Kidney (tissue), 13 donors: ENCODE measurements at regions not wholly inside any gene's neighbourhood (a gene's known extent, or its start where the extent isn't known, plus 50 kb on each side); places are given as distances from the start of the nearest gene placed in this dataset.

Source experiments
- DNase-seq, 5 donors: peaks; one replicate each; pipeline ENCODE4 v3.0.0-alpha.2; 2013 to 2020
- FAIRE-seq: peaks from 2 replicates; lab custom pipeline; 2012; peaks lifted over from hg19 to GRCh38; lab: Jason Lieb, UNC
- H3K27ac ChIP-seq, 2 donors: one replicate each; pipeline ENCODE4 v1.7.0; 2013; ENCODE audit warnings: low read depth in 2 of 2, low read length in 2 of 2, inconsistent platforms in 1 of 2
- H3K27me3 ChIP-seq: one replicate; pipeline ENCODE4 v1.7.1; 2013; ENCODE audit warnings: low read length, inconsistent platforms; ENCODE audit not compliant: control insufficient read depth, insufficient read depth
- H3K36me3 ChIP-seq, 3 donors: one replicate each; pipeline versions ENCODE4 v1.7.0 to v1.7.1; 2013; ENCODE audit warnings: low read length in 3 of 3, control low read depth in 1 of 3, inconsistent platforms in 1 of 3; ENCODE audit not compliant: insufficient read depth in 3 of 3, control insufficient read depth in 2 of 3
- H3K4me1 ChIP-seq, 3 donors: one replicate each; pipeline versions ENCODE4 v1.7.0 to v1.7.1; 2013; ENCODE audit warnings: low read length in 3 of 3, inconsistent platforms in 1 of 3, low read depth in 1 of 3; ENCODE audit not compliant: control insufficient read depth in 2 of 3, insufficient read depth in 2 of 3
- H3K4me3 ChIP-seq, 3 donors: one replicate each; pipeline versions ENCODE4 v1.7.0 to v1.8.1; 2013; ENCODE audit warnings: low read length in 3 of 3, control low read depth in 1 of 3, inconsistent platforms in 1 of 3
- H3K9ac ChIP-seq, 3 donors: one replicate each; pipeline versions ENCODE4 v1.7.0 to v1.7.1; 2013; ENCODE audit warnings: low read length in 3 of 3, control low read depth in 1 of 3, inconsistent platforms in 1 of 3
- H3K9me3 ChIP-seq, 3 donors: one replicate each; pipeline versions ENCODE4 v1.7.0 to v1.7.1; 2013; ENCODE audit warnings: low read length in 3 of 3, control low read depth in 1 of 3, inconsistent platforms in 1 of 3; ENCODE audit not compliant: control insufficient read depth in 2 of 3, insufficient read depth in 1 of 3
- intact Hi-C: fragments of 100-400 bp; cut with DNase I; formaldehyde crosslinking; loops from one replicate; pipeline ENCODE4 v1.11.1; 2022
- TF ChIP-seq, protein P1 (sequence below): IDR thresholded peaks from 3 replicates; pipeline ENCODE4 v1.5.1; 2012; ENCODE audit warnings: mild to moderate bottlenecking, moderate library complexity, borderline replicate concordance; ENCODE audit not compliant: insufficient read depth; ENCODE audit errors: extremely low read depth
- donor health status: control.
- donor health status: control.
- donor health status: control.
- donor health status: control.
- donor health status: control.
- donor health status: DM: yes; HTN: yes; CAD: no.
- donor health status: Normal renal cell carcinoma (clear cell type).

DNA sequence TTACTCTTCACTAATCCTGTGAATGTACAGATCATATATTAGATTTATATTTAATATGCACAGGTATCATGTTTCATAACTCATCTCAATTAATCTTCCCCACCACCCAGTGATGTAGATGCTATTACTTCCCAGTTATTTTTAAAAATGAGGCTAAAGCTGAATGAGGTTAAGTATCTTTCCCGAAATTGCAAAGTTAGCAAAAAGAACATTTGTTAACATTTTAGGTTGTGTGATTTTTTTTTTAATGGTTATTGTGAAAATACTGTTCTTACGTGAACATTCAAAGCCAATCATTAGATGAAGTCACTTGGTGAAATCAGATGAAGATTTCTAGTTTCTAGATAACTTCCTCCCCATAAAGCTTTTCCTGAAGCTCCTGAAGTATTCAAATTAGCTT lies 186.9 kb upstream of the PLEKHA5 start:
- H3K9me3 ChIP-seq: no peaks in the 10 kb centered on the region
- TF ChIP-seq, protein P1, sequence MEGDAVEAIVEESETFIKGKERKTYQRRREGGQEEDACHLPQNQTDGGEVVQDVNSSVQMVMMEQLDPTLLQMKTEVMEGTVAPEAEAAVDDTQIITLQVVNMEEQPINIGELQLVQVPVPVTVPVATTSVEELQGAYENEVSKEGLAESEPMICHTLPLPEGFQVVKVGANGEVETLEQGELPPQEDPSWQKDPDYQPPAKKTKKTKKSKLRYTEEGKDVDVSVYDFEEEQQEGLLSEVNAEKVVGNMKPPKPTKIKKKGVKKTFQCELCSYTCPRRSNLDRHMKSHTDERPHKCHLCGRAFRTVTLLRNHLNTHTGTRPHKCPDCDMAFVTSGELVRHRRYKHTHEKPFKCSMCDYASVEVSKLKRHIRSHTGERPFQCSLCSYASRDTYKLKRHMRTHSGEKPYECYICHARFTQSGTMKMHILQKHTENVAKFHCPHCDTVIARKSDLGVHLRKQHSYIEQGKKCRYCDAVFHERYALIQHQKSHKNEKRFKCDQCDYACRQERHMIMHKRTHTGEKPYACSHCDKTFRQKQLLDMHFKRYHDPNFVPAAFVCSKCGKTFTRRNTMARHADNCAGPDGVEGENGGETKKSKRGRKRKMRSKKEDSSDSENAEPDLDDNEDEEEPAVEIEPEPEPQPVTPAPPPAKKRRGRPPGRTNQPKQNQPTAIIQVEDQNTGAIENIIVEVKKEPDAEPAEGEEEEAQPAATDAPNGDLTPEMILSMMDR: no peak
- H3K9ac ChIP-seq: no peak overlapping the region
- no peak for FAIRE-seq
- no peaks in the 10 kb centered on the region for H3K27me3 ChIP-seq
- H3K27ac ChIP-seq: no peak overlapping the region
- intact Hi-C loops: no loop called here
- H3K4me3 ChIP-seq: no peak overlapping the region
- no peaks in the 10 kb centered on the region for H3K36me3 ChIP-seq
- no peak for DNase-seq
- H3K4me1 ChIP-seq: no peaks in the 10 kb centered on the region

DNA sequence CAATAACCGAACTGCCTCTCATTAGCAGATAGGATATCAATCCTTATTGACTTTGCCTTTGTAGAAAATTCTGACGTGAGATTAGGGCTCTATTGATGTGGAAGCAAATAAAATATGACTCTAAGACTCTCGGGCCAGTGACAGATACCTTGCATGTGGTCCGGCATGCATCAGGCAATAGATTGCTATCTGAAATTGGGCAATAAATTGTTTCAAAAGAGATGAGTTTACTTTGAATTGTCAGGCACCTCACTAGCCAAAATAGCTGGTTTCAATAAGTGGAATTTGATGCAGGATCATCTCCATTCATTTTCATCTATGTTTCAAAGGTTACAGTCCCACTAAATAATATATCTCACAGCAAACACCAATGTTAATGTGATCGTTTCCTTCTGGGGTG lies 186.3 kb upstream of the PLEKHA5 start:
- intact Hi-C loops: no loop called here
- Histone ChIP-seq H3K36me3 (no peaks in the 10 kb centered on the region), H3K4me3 (no peak overlapping the region), H3K4me1 (no peaks in the 10 kb centered on the region), H3K9me3 (no peaks in the 10 kb centered on the region), H3K27me3 (no peaks in the 10 kb centered on the region), H3K27ac (no peak overlapping the region), H3K9ac (no peak overlapping the region)
- DNase-seq (no peak), FAIRE-seq (no peak)
- TF ChIP-seq, protein P1: no peak

DNA sequence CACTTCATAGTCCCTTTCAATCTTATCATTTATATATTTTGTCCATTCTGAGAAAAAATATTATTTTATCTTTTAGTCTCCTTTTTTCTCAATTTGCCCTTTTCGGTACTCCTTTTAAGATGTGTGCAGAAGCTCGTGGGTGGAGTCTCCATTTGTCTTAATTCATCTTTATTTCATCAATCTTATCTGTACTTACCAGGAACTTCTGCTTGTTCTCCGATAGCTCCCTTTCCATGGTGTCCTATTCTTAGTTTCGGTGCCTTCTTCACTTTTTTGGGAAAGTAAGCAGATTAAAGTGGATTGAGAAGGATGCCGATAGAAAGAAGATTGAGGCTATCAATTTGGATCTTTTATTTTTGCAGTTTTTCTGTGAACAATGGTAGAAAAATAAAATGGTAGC lies 183.4 kb upstream of the PLEKHA5 start:
- no peak for DNase-seq
- no peak overlapping the region for H3K9ac ChIP-seq
- no peaks in the 10 kb centered on the region for H3K4me1 ChIP-seq
- no peak overlapping the region for H3K27ac ChIP-seq
- intact Hi-C loops: no loop called here
- FAIRE-seq: no peak
- no peaks in the 10 kb centered on the region for H3K36me3 ChIP-seq
- no peaks in the 10 kb centered on the region for H3K27me3 ChIP-seq
- H3K4me3 ChIP-seq: no peak overlapping the region
- H3K9me3 ChIP-seq: no peaks in the 10 kb centered on the region
- TF ChIP-seq, protein P1: no peak

DNA sequence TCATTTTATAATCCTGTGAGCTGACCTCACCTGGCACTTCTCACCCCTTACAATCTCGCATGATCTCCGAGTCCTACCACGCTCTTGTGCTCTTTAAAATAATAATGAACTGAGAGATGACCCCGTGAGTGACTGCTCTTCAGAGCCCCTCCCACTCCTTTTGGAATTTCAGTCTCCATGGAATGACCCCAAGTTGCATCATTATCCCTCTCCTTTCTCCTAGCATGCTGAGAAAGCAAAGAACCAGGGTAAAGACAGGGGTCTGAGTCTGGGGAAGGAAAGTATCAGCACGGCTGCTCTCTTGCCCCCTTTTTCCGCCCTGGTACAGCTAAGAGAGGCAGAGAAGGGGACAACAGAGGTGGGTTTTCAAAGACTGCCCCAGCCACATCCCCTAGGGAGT lies 178.3 kb upstream of the PLEKHA5 start:
- Histone ChIP-seq H3K27me3 (no peaks in the 10 kb centered on the region), H3K36me3 (no peaks in the 10 kb centered on the region), H3K4me3 (no peak overlapping the region), H3K9me3 (no peaks in the 10 kb centered on the region), H3K27ac (no peak overlapping the region), H3K4me1 (no peaks in the 10 kb centered on the region), H3K9ac (no peak overlapping the region)
- FAIRE-seq (no peak), DNase-seq (no peak)
- TF ChIP-seq, protein P1: no peak
- intact Hi-C loops: no loop called here
